Keratinocyte (primary cell): ENCODE measurements at regions not wholly inside any gene's neighbourhood (a gene's known extent, or its start where the extent isn't known, plus 50 kb on each side); places are given as distances from the start of the nearest gene placed in this dataset.
"Not testable (repeated sequence)": the region's sequence is repeated elsewhere in the genome, so short reads cannot be mapped to it uniquely, and the experiment has no call there.

Experiments
- DNase-seq: peaks from one replicate; pipeline ENCODE4 v3.0.0-alpha.2; 2011; ENCODE audit warnings: low read depth, missing footprints, low spot score
- FAIRE-seq: peaks from 2 replicates; lab custom pipeline; 2011; peaks lifted over from hg19 to GRCh38; lab: Jason Lieb, UNC
- H2AFZ ChIP-seq: 2 replicates; pipeline ENCODE4 v1.6.0; 2012; ENCODE audit warnings: low read length, control low read depth, inconsistent platforms; ENCODE audit not compliant: control insufficient read depth
- H3K27ac ChIP-seq: 2 replicates; pipeline ENCODE4 v1.5.1; 2011; ENCODE audit warnings: low read length; ENCODE audit not compliant: control insufficient read depth, insufficient read depth
- H3K27me3 ChIP-seq: 3 replicates; pipeline ENCODE4 v1.6.0; 2011; ENCODE audit warnings: low read length; ENCODE audit not compliant: control insufficient read depth, insufficient read depth; ENCODE audit errors: extremely low read depth
- H3K36me3 ChIP-seq, 2 experiments: 2 replicates in 1 of 2; 3 replicates in 1 of 2; pipeline ENCODE4 v1.5.1; 2011; ENCODE audit warnings: low read length in 2 of 2, mild to moderate bottlenecking in 1 of 2; ENCODE audit not compliant: control insufficient read depth in 2 of 2, insufficient read depth in 2 of 2; ENCODE audit errors: extremely low read depth in 1 of 2
- H3K4me1 ChIP-seq: 3 replicates; pipeline ENCODE4 v1.5.1; 2011; ENCODE audit warnings: low read length; ENCODE audit not compliant: control insufficient read depth, insufficient read depth; ENCODE audit errors: extremely low read depth
- H3K4me2 ChIP-seq: 3 replicates; pipeline ENCODE4 v1.6.0; 2011; ENCODE audit warnings: low read depth, low read length; ENCODE audit not compliant: control insufficient read depth, insufficient read depth; ENCODE audit errors: extremely low read depth
- H3K4me3 ChIP-seq, 3 experiments: fragments of 200-600 bp in 1 of 3; sonication (generic) in 1 of 3; 2 replicates in 2 of 3; 3 replicates in 1 of 3; pipeline ENCODE4 v1.5.1; 2011 to 2016; ENCODE audit warnings: low read length in 3 of 3, mild to moderate bottlenecking in 3 of 3, control low read depth in 2 of 3, inconsistent platforms in 1 of 3, low read depth in 1 of 3, mixed read lengths in 1 of 3, mixed run types in 1 of 3, moderate library complexity in 1 of 3; ENCODE audit not compliant: control insufficient read depth in 2 of 3, insufficient read depth in 2 of 3; ENCODE audit errors: extremely low read depth in 1 of 3
- H3K79me2 ChIP-seq: 2 replicates; pipeline ENCODE4 v1.6.0; 2012; ENCODE audit warnings: low read length; ENCODE audit not compliant: control insufficient read depth, insufficient read depth
- H3K9ac ChIP-seq: 3 replicates; pipeline ENCODE4 v1.6.0; 2011; ENCODE audit warnings: low read length; ENCODE audit not compliant: control insufficient read depth, insufficient read depth; ENCODE audit errors: extremely low read depth
- H3K9me1 ChIP-seq: 3 replicates; pipeline ENCODE4 v1.6.0; 2011; ENCODE audit warnings: low read length; ENCODE audit not compliant: control insufficient read depth, insufficient read depth; ENCODE audit errors: extremely low read depth
- H3K9me3 ChIP-seq: 2 replicates; pipeline ENCODE4 v1.5.1; 2012; ENCODE audit warnings: low read depth, low read length; ENCODE audit not compliant: control insufficient read depth
- H4K20me1 ChIP-seq: 3 replicates; pipeline ENCODE4 v1.6.0; 2011; ENCODE audit warnings: low read length; ENCODE audit not compliant: control insufficient read depth, insufficient read depth; ENCODE audit errors: extremely low read depth
- EZH2 ChIP-seq: IDR thresholded peaks from one replicate; pipeline ENCODE4 v1.6.1; 2012; ENCODE audit warnings: inconsistent platforms, mild to moderate bottlenecking, low read length, moderate library complexity
- dilution Hi-C: fragments of 300-500 bp; cut with MboI; formaldehyde crosslinking; loops from one replicate; pipeline ENCODE4 v1.7.0; 2020; ENCODE audit warnings: low sequenced_read_pairs; ENCODE audit not compliant: extremely low pct_ligation_motif_present
- TF ChIP-seq, protein P1 (sequence below), 3 experiments: IDR thresholded peaks in 1 of 3; conservative IDR thresholded peaks in 1 of 3; optimal IDR thresholded peaks in 1 of 3; 2 replicates in 2 of 3; 3 replicates in 1 of 3; pipeline versions ENCODE3 to v1.5.1; 2011; ENCODE audit warnings: low read length in 3 of 3, mild to moderate bottlenecking in 3 of 3, moderate library complexity in 2 of 3, control low read depth in 1 of 3, inconsistent platforms in 1 of 3; ENCODE audit not compliant: insufficient read depth in 2 of 3; ENCODE audit errors: extremely low read depth in 1 of 3

DNA sequence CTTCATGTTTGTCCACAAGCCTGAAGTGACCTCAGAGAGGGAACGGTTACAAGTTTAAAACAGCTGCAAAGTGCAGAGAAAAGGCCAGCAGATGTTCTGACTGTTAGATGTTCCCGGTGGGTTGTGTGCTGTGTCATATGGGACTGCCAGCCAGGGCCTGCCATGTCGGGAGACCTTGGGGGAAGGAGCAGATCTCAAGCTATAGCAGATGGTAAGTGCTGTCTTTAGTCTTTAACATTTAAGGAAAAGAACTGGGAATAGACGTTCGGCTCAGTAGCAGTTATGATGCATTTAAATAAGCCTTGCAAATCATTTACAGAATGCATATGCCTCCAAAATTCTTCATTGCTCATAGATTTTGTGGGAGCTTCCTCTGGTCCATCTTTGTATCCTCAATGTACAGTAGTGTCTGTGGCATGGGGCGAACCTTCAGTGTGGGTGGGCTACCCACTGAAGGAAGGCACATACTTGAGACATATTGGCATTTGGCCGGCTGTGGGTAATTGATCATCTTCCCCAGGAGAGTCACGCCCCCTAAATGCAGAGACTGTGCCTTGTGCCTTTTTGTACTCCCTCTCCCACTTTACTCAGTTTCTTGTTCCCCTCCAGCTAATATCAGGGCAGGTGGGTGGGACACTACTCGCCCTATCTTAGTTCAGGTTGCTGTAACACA, 131.9 kb downstream of the NPIPB5 start:
- no peak overlapping the region for H3K4me2 ChIP-seq
- H3K79me2 ChIP-seq: no peaks in the 10 kb centered on the region
- H3K9ac ChIP-seq: no peak overlapping the region
- H3K27me3 ChIP-seq: peaks cover 20% of the 10 kb centered on the region
- H3K27ac ChIP-seq: no peak overlapping the region
- H3K36me3 ChIP-seq: no peaks in the 10 kb centered on the region
- no peak for TF ChIP-seq EZH2
- TF ChIP-seq, protein P1, sequence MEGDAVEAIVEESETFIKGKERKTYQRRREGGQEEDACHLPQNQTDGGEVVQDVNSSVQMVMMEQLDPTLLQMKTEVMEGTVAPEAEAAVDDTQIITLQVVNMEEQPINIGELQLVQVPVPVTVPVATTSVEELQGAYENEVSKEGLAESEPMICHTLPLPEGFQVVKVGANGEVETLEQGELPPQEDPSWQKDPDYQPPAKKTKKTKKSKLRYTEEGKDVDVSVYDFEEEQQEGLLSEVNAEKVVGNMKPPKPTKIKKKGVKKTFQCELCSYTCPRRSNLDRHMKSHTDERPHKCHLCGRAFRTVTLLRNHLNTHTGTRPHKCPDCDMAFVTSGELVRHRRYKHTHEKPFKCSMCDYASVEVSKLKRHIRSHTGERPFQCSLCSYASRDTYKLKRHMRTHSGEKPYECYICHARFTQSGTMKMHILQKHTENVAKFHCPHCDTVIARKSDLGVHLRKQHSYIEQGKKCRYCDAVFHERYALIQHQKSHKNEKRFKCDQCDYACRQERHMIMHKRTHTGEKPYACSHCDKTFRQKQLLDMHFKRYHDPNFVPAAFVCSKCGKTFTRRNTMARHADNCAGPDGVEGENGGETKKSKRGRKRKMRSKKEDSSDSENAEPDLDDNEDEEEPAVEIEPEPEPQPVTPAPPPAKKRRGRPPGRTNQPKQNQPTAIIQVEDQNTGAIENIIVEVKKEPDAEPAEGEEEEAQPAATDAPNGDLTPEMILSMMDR (optimal IDR thresholded peaks at IDR 0.05 in 1 of 3, IDR thresholded peaks at IDR 0.05 in 1 of 3, conservative IDR thresholded peaks at IDR 0.05 in 1 of 3; ENCODE audit: extremely low read depth in 1 of 3, insufficient read depth in 2 of 3, low read length in 3 of 3): no peak
- no peaks in the 10 kb centered on the region for H3K9me1 ChIP-seq
- dilution Hi-C loops: no loop called here
- DNase-seq (no peak), FAIRE-seq (no peak)
- H3K4me1 ChIP-seq: no peaks in the 10 kb centered on the region
- no peak overlapping the region for H3K4me3 ChIP-seq
- H2AFZ ChIP-seq: no peak overlapping the region
- H3K9me3 ChIP-seq: no peaks in the 10 kb centered on the region
- no peaks in the 10 kb centered on the region for H4K20me1 ChIP-seq

DNA sequence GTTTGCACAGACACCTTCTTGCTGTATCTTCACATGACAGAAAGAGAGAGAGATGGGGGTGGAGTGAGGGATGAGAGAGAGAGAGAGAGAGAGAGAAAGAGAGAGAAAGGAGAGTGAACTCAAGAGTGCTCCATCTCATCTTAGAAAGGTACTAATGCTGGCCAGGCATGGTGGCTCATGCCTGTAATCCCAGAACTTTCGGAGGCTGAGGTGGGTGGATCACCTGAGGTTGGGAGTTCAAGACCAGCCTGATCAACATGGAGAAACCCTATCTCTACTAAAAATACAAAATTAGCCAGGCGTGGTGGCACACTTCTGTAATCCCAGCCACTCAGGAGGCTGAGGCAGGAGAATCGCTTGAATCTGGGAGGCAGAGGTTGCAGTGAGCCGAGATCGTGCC, 132.5 kb downstream of the NPIPB5 start:
- H3K36me3 ChIP-seq, H3K9ac ChIP-seq, H3K79me2 ChIP-seq, H3K9me1 ChIP-seq, dilution Hi-C loops, H4K20me1 ChIP-seq, H3K4me1 ChIP-seq, H3K4me2 ChIP-seq, H3K9me3 ChIP-seq, FAIRE-seq, H2AFZ ChIP-seq, H3K4me3 ChIP-seq, H3K27ac ChIP-seq, DNase-seq: not testable (repeated sequence)
- H3K27me3 ChIP-seq: peaks cover 23% of the 10 kb centered on the region

DNA sequence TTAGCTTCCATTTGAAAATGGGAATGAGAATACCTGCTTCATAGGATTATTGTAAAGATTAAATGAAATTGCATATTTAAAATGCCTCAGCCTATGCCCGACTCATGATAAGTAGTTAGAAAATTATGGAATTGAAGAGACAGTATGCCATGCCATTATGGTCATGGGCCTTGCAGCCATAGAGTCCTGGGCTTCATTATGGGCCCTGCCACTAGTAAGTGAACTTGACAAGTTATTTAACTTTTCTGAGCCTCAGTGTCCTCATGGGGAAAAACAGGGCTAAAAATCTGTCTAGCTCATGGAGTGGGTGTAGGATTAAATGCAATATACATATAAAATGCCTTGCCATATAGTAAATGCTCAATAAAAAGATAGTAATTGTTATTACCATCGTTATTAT, 133.2 kb downstream of the NPIPB5 start:
- no peaks in the 10 kb centered on the region for H3K79me2 ChIP-seq
- dilution Hi-C loops: no loop called here
- no peak overlapping the region for H3K4me2 ChIP-seq
- TF ChIP-seq, protein P1 (optimal IDR thresholded peaks at IDR 0.05 in 1 of 3, IDR thresholded peaks at IDR 0.05 in 1 of 3, conservative IDR thresholded peaks at IDR 0.05 in 1 of 3; ENCODE audit: extremely low read depth in 1 of 3, insufficient read depth in 2 of 3, low read length in 3 of 3): no peak
- TF ChIP-seq EZH2: no peak
- FAIRE-seq (no peak), DNase-seq (no peak)
- H3K27ac ChIP-seq: no peak overlapping the region
- H2AFZ ChIP-seq: no peak overlapping the region
- H3K36me3 ChIP-seq: no peaks in the 10 kb centered on the region
- peaks cover 23% of the 10 kb centered on the region for H3K27me3 ChIP-seq
- no peak overlapping the region for H3K9ac ChIP-seq
- no peaks in the 10 kb centered on the region for H3K9me1 ChIP-seq
- no peak overlapping the region for H3K4me3 ChIP-seq
- H3K9me3 ChIP-seq: no peaks in the 10 kb centered on the region
- H4K20me1 ChIP-seq: no peaks in the 10 kb centered on the region
- no peaks in the 10 kb centered on the region for H3K4me1 ChIP-seq
